Choroid plexus epithelial cell (primary cell): ENCODE measurements at regions not wholly inside any gene's neighbourhood (a gene's known extent, or its start where the extent isn't known, plus 50 kb on each side); places are given as distances from the start of the nearest gene placed in this dataset.
A peak's percentile ranks its signal among the peaks of the same experiment; 100 is the strongest.

ENCODE experiments used
- DNase-seq: peaks from one replicate; pipeline ENCODE4 v3.0.0-alpha.2; 2010; ENCODE audit warnings: low read depth
- H3K4me3 ChIP-seq: 2 replicates; pipeline ENCODE4 v1.5.1; 2011; ENCODE audit warnings: low read depth, mild to moderate bottlenecking, control low read depth, low read length, moderate library complexity
- CTCF ChIP-seq: conservative IDR thresholded peaks from 2 replicates; pipeline ENCODE4 v1.5.1; 2011; ENCODE audit warnings: low read depth, mild to moderate bottlenecking, control low read depth, inconsistent platforms, low read length, moderate library complexity

GRCh38 chr4:158459085-158459820, 62.4 kb upstream of the RXFP1 start:
- no peak for TF ChIP-seq CTCF
- peak; percentile 18 for DNase-seq
- H3K4me3 ChIP-seq, result no peak overlapping the region

GRCh38 chr4:158461336-158461735, 60.3 kb upstream of the RXFP1 start:
- no peak for TF ChIP-seq CTCF
- H3K4me3 ChIP-seq, result no peak overlapping the region
- DNase-seq, result no peak

GRCh38 chr4:158462611-158463010, 59.1 kb upstream of the RXFP1 start:
- TF ChIP-seq CTCF, result no peak
- DNase-seq, result no peak
- H3K4me3 ChIP-seq, result no peak overlapping the region
